GM18951 (cell line): ENCODE measurements at regions not wholly inside any gene's neighbourhood (a gene's known extent, or its start where the extent isn't known, plus 50 kb on each side); places are given as distances from the start of the nearest gene placed in this dataset.
"Not testable (repeated sequence)": the region's sequence is repeated elsewhere in the genome, so short reads cannot be mapped to it uniquely, and the experiment has no call there.

Source experiments
- POLR2A ChIP-seq: IDR thresholded peaks from 4 replicates; pipeline ENCODE4 v1.6.1; 2011; ENCODE audit warnings: mild to moderate bottlenecking; ENCODE audit not compliant: insufficient read length, insufficient read depth; ENCODE audit errors: extremely low read depth
- in situ Hi-C: fragments of 300-500 bp; cut with MboI; formaldehyde crosslinking; loops from one replicate; pipeline ENCODE4 v1.12.0; 2022; ENCODE audit warnings: low sequenced_read_pairs, mixed read lengths, inconsistent platforms; ENCODE audit not compliant: unreplicated experiment

GRCh38 chr9:106769331-106769730 lies 93.6 kb upstream of the ZNF462 start:
- TF ChIP-seq POLR2A = no peak

GRCh38 chr9:106771608-106772007 lies 91.4 kb upstream of the ZNF462 start:
- no peak for TF ChIP-seq POLR2A
- in situ Hi-C loops = no loop called here

More at GRCh38 chr9:106769331-106769730, 93.6 kb upstream of the ZNF462 start:
- in situ Hi-C loops = no loop called here

- in situ Hi-C loops = no loop called here
- TF ChIP-seq POLR2A = no peak
Observed at GRCh38 chr9:106772523-106773290, 90.3 kb upstream of the ZNF462 start.

GRCh38 chr9:106773750-106774149 lies 89.2 kb upstream of the ZNF462 start:
- in situ Hi-C loops = no loop called here

GRCh38 chr9:106775960-106776359 lies 87.0 kb upstream of the ZNF462 start:
- in situ Hi-C loops = no loop called here
- TF ChIP-seq POLR2A = no peak

More at GRCh38 chr9:106773750-106774149, 89.2 kb upstream of the ZNF462 start:
- TF ChIP-seq POLR2A = no peak

- in situ Hi-C loops = no loop called here
- TF ChIP-seq POLR2A = no peak
Observed at GRCh38 chr9:106779796-106780195, 83.2 kb upstream of the ZNF462 start.

- TF ChIP-seq POLR2A = no peak
- in situ Hi-C loops = no loop called here
Observed at GRCh38 chr9:106783121-106783520, 79.8 kb upstream of the ZNF462 start.

GRCh38 chr9:106784076-106784475 lies 78.9 kb upstream of the ZNF462 start:
- TF ChIP-seq POLR2A = no peak
- in situ Hi-C loops = no loop called here

- in situ Hi-C loops = no loop called here
- no peak for TF ChIP-seq POLR2A
Observed at GRCh38 chr9:106785200-106785599, 77.8 kb upstream of the ZNF462 start.

GRCh38 chr9:106788021-106788420 lies 74.9 kb upstream of the ZNF462 start:
- in situ Hi-C loops = not testable (repeated sequence)

GRCh38 chr9:106795031-106795430 lies 67.9 kb upstream of the ZNF462 start:
- in situ Hi-C loops = no loop called here
- TF ChIP-seq POLR2A = no peak

GRCh38 chr9:106796771-106797170 lies 66.2 kb upstream of the ZNF462 start:
- no peak for TF ChIP-seq POLR2A
- in situ Hi-C loops = no loop called here

GRCh38 chr9:106797299-106797698 lies 65.7 kb upstream of the ZNF462 start:
- in situ Hi-C loops = no loop called here
- no peak for TF ChIP-seq POLR2A

- no peak for TF ChIP-seq POLR2A
- in situ Hi-C loops = no loop called here
Observed at GRCh38 chr9:106798016-106798799, 64.8 kb upstream of the ZNF462 start.
